ENCODE measurements at regions not wholly inside any gene's neighbourhood (a gene's known extent, or its start where the extent isn't known, plus 50 kb on each side); places are given as distances from the start of the nearest gene placed in this dataset.
A peak's percentile ranks its signal among the peaks of the same experiment; 100 is the strongest.

DNA sequence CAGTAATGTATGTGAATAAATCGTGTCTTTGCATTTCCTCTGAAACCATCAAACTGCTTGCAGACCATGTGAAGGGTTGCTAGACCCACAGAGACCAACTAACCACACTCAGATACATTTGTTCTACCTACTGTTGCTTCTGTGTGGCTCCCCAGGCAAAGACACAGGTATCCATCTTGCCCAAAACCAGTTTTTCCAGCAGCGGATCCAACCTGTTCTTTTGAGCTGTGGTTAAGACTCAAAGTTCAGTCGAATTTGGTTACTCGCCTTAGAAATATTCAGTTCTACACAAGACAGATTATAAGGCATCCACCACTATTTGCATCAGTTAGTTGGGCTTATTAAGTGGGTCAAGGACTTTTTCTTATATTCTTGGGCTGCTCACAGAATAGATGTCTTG is 276.2 kb upstream of the EPHA4 start:
- Histone ChIP-seq H3K4me3 (ENCODE audit: low read length) (no peak overlapping the region), H3K9me3 (ENCODE audit: low read length) (no peaks in the 10 kb centered on the region), H3K27me3 (ENCODE audit: low read length) (peaks cover 8% of the 10 kb centered on the region; the same call in 1 of the 2 replicates), H3F3A (ENCODE audit: low read length, unreplicated experiment) (no peaks in the 10 kb centered on the region), H3K79me2 (ENCODE audit: low read length) (no peaks in the 10 kb centered on the region), H2AFZ (ENCODE audit: low read length) (no peak overlapping the region), H3K4me2 (ENCODE audit: low read length) (no peak overlapping the region), H4K20me1 (ENCODE audit: low read length) (no peaks in the 10 kb centered on the region), H3K36me3 (ENCODE audit: low read depth, low read length) (no peaks in the 10 kb centered on the region), H3K9me2 (replicated peaks; ENCODE audit: low read length) (no peaks in the 10 kb centered on the region), H3K4me1 (ENCODE audit: insufficient read depth, low read length) (no peaks in the 10 kb centered on the region), H3K27ac (ENCODE audit: low read length) (no peak overlapping the region), H3K9ac (ENCODE audit: low read length) (no peak overlapping the region)
- TF ChIP-seq CTCF (conservative IDR thresholded peaks at IDR 0.05; ENCODE audit: low read depth, low read length) (no peak), EZH2 (IDR thresholded peaks at IDR 0.05; ENCODE audit: low read length, unreplicated experiment) (no peak), EZH2phosphoT487 (IDR thresholded peaks at IDR 0.05; ENCODE audit: borderline replicate concordance, low read length) (no peak)
- ATAC-seq (no peak), DNase-seq (peak; percentile 64)
- ChIA-PET CTCF (no interaction called here), POLR2A (ENCODE audit: unreplicated experiment) (interaction anchor here (0.7 kb wide), 1 partner anchor 30 kb away, joined by 3 read pairs; no protein-coding TSS in a partner anchor)
- no TSS peak for BruUV-seq (replicated peaks)
- intact Hi-C loops (cut with micrococcal nuclease) = no loop called here

GRCh38 chr2:221845021-221845365 is 272.9 kb upstream of the EPHA4 start:
- no TSS peak for BruUV-seq (replicated peaks)
- Histone ChIP-seq H3K4me2 (ENCODE audit: low read length) (no peak overlapping the region), H3K36me3 (ENCODE audit: low read depth, low read length) (no peaks in the 10 kb centered on the region), H3F3A (ENCODE audit: low read length, unreplicated experiment) (no peaks in the 10 kb centered on the region), H3K9ac (ENCODE audit: low read length) (no peak overlapping the region), H3K9me3 (ENCODE audit: low read length) (no peaks in the 10 kb centered on the region), H3K4me1 (ENCODE audit: insufficient read depth, low read length) (no peaks in the 10 kb centered on the region), H3K27ac (ENCODE audit: low read length) (no peak overlapping the region), H2AFZ (ENCODE audit: low read length) (no peak overlapping the region), H3K27me3 (ENCODE audit: low read length) (peaks cover 14% of the 10 kb centered on the region; the same call in 1 of the 2 replicates), H4K20me1 (ENCODE audit: low read length) (no peaks in the 10 kb centered on the region), H3K9me2 (replicated peaks; ENCODE audit: low read length) (no peaks in the 10 kb centered on the region), H3K4me3 (ENCODE audit: low read length) (no peak overlapping the region), H3K79me2 (ENCODE audit: low read length) (no peaks in the 10 kb centered on the region)
- no peak for ATAC-seq
- intact Hi-C loops (cut with micrococcal nuclease) = no loop called here
- POLR2A ChIA-PET (ENCODE audit: unreplicated experiment) = no interaction called here
- CTCF ChIA-PET = no interaction called here
- DNase-seq = peak; percentile 10
- TF ChIP-seq EZH2phosphoT487 (IDR thresholded peaks at IDR 0.05; ENCODE audit: borderline replicate concordance, low read length) = no peak
- no peak for TF ChIP-seq CTCF (conservative IDR thresholded peaks at IDR 0.05; ENCODE audit: low read depth, low read length)
- TF ChIP-seq EZH2 (IDR thresholded peaks at IDR 0.05; ENCODE audit: low read length, unreplicated experiment) = no peak

- Histone ChIP-seq H3F3A (ENCODE audit: low read length, unreplicated experiment) (no peaks in the 10 kb centered on the region), H3K27me3 (ENCODE audit: low read length) (peaks cover 14% of the 10 kb centered on the region; the same call in 1 of the 2 replicates), H3K36me3 (ENCODE audit: low read depth, low read length) (no peaks in the 10 kb centered on the region), H3K9me2 (replicated peaks; ENCODE audit: low read length) (no peaks in the 10 kb centered on the region), H3K79me2 (ENCODE audit: low read length) (no peaks in the 10 kb centered on the region), H2AFZ (ENCODE audit: low read length) (no peak overlapping the region), H3K27ac (ENCODE audit: low read length) (no peak overlapping the region), H3K9me3 (ENCODE audit: low read length) (no peaks in the 10 kb centered on the region), H3K4me3 (ENCODE audit: low read length) (no peak overlapping the region), H3K4me1 (ENCODE audit: insufficient read depth, low read length) (no peaks in the 10 kb centered on the region), H4K20me1 (ENCODE audit: low read length) (no peaks in the 10 kb centered on the region), H3K9ac (ENCODE audit: low read length) (no peak overlapping the region), H3K4me2 (ENCODE audit: low read length) (peak overlapping the region; percentile 5; the same call in 1 of the 2 replicates)
- intact Hi-C loops (cut with micrococcal nuclease) = no loop called here
- TF ChIP-seq CTCF (conservative IDR thresholded peaks at IDR 0.05; ENCODE audit: low read depth, low read length) (no peak), EZH2 (IDR thresholded peaks at IDR 0.05; ENCODE audit: low read length, unreplicated experiment) (no peak), EZH2phosphoT487 (IDR thresholded peaks at IDR 0.05; ENCODE audit: borderline replicate concordance, low read length) (no peak)
- BruUV-seq (replicated peaks) = no TSS peak
- DNase-seq (no peak), ATAC-seq (no peak)
- ChIA-PET CTCF (no interaction called here), POLR2A (ENCODE audit: unreplicated experiment) (no interaction called here)
Observed at GRCh38 chr2:221844212-221845020, 272.3 kb upstream of the EPHA4 start.
